ENCODE measurements at regions not wholly inside any gene's neighbourhood (a gene's known extent, or its start where the extent isn't known, plus 50 kb on each side); places are given as distances from the start of the nearest gene placed in this dataset.

- TF ChIP-seq TAF1 (IDR thresholded peaks at IDR 0.05; ENCODE audit: low read depth) (no peak), CTCF (IDR thresholded peaks at IDR 0.05; ENCODE audit: poor library complexity, severe bottlenecking) (no peak), POLR2AphosphoS5 (IDR thresholded peaks at IDR 0.05) (no peak), MXI1 (conservative IDR thresholded peaks at IDR 0.05; ENCODE audit: poor library complexity, severe bottlenecking) (no peak), SMC3 (conservative IDR thresholded peaks at IDR 0.05; ENCODE audit: poor library complexity) (no peak), EZH2 (IDR thresholded peaks at IDR 0.05; ENCODE audit: borderline replicate concordance, insufficient read depth, low read length, poor library complexity, severe bottlenecking) (no peak), EP300 (conservative IDR thresholded peaks at IDR 0.05; ENCODE audit: poor library complexity, severe bottlenecking) (no peak), REST (IDR thresholded peaks at IDR 0.05; ENCODE audit: borderline replicate concordance) (no peak)
- Histone ChIP-seq H3K9me2 (ENCODE audit: insufficient read depth, low read length) (no peaks in the 10 kb centered on the region), H4K20me1 (ENCODE audit: insufficient read depth) (no peaks in the 10 kb centered on the region), H3K27ac (ENCODE audit: low read length) (no peak overlapping the region), H3K4me2 (ENCODE audit: low read length) (no peak overlapping the region), H2AFZ (ENCODE audit: low read depth, low read length) (no peak overlapping the region), H3K9me3 (ENCODE audit: low read length) (no peaks in the 10 kb centered on the region), H3K36me3 (ENCODE audit: insufficient read depth, low read length) (no peaks in the 10 kb centered on the region), H3K4me3 (ENCODE audit: low read length) (no peak overlapping the region), H3F3A (ENCODE audit: insufficient read depth, low read length, poor library complexity, severe bottlenecking) (no peaks in the 10 kb centered on the region), H3K27me3 (ENCODE audit: insufficient read depth, low read depth, low read length) (no peaks in the 10 kb centered on the region), H3K9ac (ENCODE audit: low read length) (no peak overlapping the region), H3K79me2 (replicated peaks; ENCODE audit: insufficient read depth, low read length) (no peaks in the 10 kb centered on the region)
Observed at GRCh38 chr22:22830957-22831688, 56.5 kb upstream of the IGLL5 start.

GRCh38 chr22:22833059-22833458 is 54.6 kb upstream of the IGLL5 start:
- TF ChIP-seq SMC3 (conservative IDR thresholded peaks at IDR 0.05; ENCODE audit: poor library complexity) (no peak), CTCF (IDR thresholded peaks at IDR 0.05; ENCODE audit: poor library complexity, severe bottlenecking) (no peak), TAF1 (IDR thresholded peaks at IDR 0.05; ENCODE audit: low read depth) (no peak), POLR2AphosphoS5 (IDR thresholded peaks at IDR 0.05) (no peak), REST (IDR thresholded peaks at IDR 0.05; ENCODE audit: borderline replicate concordance) (no peak), EP300 (conservative IDR thresholded peaks at IDR 0.05; ENCODE audit: poor library complexity, severe bottlenecking) (no peak), EZH2 (IDR thresholded peaks at IDR 0.05; ENCODE audit: borderline replicate concordance, insufficient read depth, low read length, poor library complexity, severe bottlenecking) (no peak), RAD21 (conservative IDR thresholded peaks at IDR 0.05) (no peak), MXI1 (conservative IDR thresholded peaks at IDR 0.05; ENCODE audit: poor library complexity, severe bottlenecking) (no peak)
- Histone ChIP-seq H3K27ac (ENCODE audit: low read length) (no peak overlapping the region), H4K20me1 (ENCODE audit: insufficient read depth) (no peaks in the 10 kb centered on the region), H3K9me2 (ENCODE audit: insufficient read depth, low read length) (no peaks in the 10 kb centered on the region), H3F3A (ENCODE audit: insufficient read depth, low read length, poor library complexity, severe bottlenecking) (no peaks in the 10 kb centered on the region), H3K27me3 (ENCODE audit: insufficient read depth, low read depth, low read length) (no peaks in the 10 kb centered on the region), H3K4me3 (ENCODE audit: low read length) (no peak overlapping the region), H3K9me3 (ENCODE audit: low read length) (no peaks in the 10 kb centered on the region), H2AFZ (ENCODE audit: low read depth, low read length) (no peak overlapping the region), H3K4me2 (ENCODE audit: low read length) (no peak overlapping the region), H3K36me3 (ENCODE audit: insufficient read depth, low read length) (no peaks in the 10 kb centered on the region), H3K9ac (ENCODE audit: low read length) (no peak overlapping the region), H3K79me2 (replicated peaks; ENCODE audit: insufficient read depth, low read length) (no peaks in the 10 kb centered on the region)

Measured in neural cell (in vitro differentiated cells).